ENCODE measurements at regions not wholly inside any gene's neighbourhood (a gene's known extent, or its start where the extent isn't known, plus 50 kb on each side); places are given as distances from the start of the nearest gene placed in this dataset.

DNA sequence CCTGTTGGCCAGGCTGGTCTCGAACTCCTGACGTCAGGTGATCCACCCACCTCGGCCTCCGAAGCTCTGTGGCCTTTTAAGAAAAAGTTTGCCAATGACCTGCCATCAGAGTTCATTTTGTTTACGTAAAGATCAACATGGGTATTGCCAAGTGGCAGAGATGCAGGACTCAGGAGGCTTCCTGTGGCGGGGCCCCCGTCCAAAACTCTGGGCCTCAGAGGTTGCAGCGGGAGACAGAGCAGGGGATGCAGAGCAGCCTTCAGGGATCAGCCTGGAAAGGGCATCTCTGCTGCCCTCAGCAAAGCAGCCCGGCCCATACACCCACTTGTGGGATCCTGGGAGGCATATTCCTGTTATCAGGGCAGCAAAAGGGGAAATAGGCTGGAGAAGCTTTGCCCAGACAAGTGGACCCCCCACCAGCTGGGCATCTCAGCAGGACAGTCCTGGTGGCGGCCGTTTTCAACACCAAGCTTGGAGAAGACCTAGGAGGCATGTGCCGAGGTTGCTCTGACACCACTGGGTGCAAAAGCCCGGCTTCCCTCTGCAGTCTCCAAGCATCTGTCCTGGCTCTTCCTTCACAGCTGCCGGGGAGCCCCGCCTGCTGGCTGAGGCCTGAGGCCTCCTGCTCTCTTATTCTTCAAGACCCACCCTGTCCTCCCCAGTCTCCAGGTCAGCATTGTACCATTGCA is 1152.4 kb downstream of the BRD1 start:
- no peak for DNase-seq (ENCODE audit: low read depth)
- TF ChIP-seq, protein P1, sequence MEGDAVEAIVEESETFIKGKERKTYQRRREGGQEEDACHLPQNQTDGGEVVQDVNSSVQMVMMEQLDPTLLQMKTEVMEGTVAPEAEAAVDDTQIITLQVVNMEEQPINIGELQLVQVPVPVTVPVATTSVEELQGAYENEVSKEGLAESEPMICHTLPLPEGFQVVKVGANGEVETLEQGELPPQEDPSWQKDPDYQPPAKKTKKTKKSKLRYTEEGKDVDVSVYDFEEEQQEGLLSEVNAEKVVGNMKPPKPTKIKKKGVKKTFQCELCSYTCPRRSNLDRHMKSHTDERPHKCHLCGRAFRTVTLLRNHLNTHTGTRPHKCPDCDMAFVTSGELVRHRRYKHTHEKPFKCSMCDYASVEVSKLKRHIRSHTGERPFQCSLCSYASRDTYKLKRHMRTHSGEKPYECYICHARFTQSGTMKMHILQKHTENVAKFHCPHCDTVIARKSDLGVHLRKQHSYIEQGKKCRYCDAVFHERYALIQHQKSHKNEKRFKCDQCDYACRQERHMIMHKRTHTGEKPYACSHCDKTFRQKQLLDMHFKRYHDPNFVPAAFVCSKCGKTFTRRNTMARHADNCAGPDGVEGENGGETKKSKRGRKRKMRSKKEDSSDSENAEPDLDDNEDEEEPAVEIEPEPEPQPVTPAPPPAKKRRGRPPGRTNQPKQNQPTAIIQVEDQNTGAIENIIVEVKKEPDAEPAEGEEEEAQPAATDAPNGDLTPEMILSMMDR (IDR thresholded peaks at IDR 0.05; ENCODE audit: insufficient read depth, low read depth, low read length, missing control alignments): no peak
- no peak overlapping the region for H3K4me3 ChIP-seq (ENCODE audit: low read length)

DNA sequence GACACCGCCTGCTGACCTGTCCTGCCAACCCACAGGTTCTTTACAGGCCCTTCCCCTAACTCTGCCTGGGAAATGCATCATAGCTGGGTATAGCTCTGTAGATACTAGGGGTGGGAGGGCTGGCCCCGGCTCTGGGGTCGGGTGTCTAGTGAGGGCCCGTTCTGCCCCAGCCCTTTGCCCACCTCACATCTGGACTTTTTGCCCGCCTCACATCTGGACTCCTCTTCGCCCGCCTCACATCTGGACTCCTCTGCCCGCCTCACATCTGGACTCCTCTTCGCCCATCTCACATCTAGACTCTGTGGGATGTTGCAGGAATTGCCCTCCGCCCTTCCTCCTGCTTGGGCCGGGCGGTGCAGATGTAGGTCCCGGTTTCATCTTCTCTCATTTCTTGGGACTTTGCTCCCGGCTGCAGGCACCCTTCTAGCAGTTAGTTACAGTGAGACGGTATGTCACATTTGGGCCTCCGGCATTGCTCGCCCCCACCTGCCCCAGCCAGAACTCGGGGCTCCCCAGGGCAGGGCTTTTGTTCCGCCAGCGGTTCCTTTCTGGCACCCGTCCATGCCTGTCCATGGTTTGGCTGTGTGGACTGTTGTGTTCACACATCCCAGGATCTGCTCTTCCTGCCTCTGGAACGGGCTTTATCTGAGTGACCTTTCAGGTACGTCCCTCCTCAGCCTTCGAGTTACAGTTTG is 1153.7 kb downstream of the BRD1 start:
- no peak overlapping the region for H3K4me3 ChIP-seq (ENCODE audit: low read length)
- no peak for DNase-seq (ENCODE audit: low read depth)
- TF ChIP-seq, protein P1 (IDR thresholded peaks at IDR 0.05; ENCODE audit: insufficient read depth, low read depth, low read length, missing control alignments): no peak

DNA sequence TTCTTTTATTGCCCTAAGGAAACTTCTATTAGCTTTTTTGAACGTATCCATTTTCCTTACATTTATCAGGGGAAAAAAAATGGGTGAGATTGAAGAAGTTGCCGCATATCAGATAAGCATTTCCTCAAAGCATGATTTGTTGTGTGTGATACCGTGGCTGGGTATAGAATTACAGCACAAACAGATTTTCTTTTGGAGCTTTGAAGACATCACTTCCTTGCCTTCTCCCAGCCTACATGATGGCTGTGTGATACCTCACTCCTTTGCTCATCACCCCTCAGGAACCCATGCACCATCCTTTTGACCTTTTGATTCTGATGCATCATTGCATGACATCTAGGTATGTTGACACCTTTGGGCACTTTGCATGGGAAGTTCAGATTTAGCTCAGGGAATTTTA is 1155.3 kb downstream of the BRD1 start:
- TF ChIP-seq, protein P1 (IDR thresholded peaks at IDR 0.05; ENCODE audit: insufficient read depth, low read depth, low read length, missing control alignments): no peak
- no peak for DNase-seq (ENCODE audit: low read depth)
- no peak overlapping the region for H3K4me3 ChIP-seq (ENCODE audit: low read length)

DNA sequence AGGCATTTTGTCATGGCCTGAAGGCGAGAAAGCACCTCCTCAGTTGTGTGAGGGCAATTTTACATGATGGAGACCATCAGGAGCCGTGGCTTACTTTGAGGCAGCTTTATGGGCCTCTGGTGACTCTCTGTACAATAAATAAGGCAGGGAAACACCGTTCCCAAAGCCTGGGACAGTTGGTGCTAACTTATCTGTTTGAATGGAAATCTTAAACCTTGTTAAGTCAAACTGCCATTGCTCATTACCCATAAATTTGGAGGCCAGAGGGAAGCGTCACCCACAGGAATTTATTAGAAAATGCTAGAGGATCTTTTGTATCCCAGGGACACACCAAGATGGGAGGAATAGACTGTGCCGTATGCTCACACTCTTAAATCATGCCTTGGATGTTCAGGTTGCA is 1156.9 kb downstream of the BRD1 start:
- TF ChIP-seq, protein P1 (IDR thresholded peaks at IDR 0.05; ENCODE audit: insufficient read depth, low read depth, low read length, missing control alignments): no peak
- H3K4me3 ChIP-seq (ENCODE audit: low read length): no peak overlapping the region
- no peak for DNase-seq (ENCODE audit: low read depth)

DNA sequence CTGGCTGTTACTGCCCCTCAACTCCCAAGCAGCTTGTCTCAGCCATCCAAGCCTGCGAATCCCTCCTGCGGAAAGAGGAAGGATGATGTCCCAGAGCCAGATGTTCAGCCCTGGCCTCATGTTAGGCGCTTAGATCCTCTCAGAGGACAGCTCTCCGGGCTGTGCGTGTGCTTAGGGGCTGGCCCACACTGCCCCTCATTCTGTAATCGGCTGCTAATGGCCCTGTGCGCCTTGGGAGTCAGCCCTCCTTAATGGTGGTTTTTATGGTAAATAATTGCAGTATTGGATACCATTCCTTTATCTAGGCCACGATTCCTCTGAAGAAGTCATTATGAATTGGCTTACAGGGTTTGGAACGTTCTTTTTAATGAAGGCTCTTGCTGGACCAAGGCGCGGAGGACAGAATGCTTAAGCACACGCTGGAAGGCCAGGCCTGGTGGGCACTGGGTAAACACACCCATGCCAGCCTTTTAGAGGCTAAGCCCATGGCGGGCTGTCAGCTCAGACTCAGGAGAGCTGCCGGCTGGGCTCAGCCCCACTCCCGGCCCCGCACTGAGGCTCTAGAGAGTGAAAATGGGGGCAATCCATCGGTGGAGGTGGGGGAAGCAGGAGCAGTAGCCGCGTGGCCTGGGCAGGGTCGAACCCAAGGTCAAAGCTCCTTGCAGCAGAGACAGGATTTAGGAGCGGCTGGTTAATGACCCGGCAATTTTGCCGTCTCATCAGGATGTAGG is 1157.5 kb downstream of the BRD1 start:
- no peak overlapping the region for H3K4me3 ChIP-seq (ENCODE audit: low read length)
- TF ChIP-seq, protein P1 (IDR thresholded peaks at IDR 0.05; ENCODE audit: insufficient read depth, low read depth, low read length, missing control alignments): no peak
- DNase-seq (ENCODE audit: low read depth): no peak

DNA sequence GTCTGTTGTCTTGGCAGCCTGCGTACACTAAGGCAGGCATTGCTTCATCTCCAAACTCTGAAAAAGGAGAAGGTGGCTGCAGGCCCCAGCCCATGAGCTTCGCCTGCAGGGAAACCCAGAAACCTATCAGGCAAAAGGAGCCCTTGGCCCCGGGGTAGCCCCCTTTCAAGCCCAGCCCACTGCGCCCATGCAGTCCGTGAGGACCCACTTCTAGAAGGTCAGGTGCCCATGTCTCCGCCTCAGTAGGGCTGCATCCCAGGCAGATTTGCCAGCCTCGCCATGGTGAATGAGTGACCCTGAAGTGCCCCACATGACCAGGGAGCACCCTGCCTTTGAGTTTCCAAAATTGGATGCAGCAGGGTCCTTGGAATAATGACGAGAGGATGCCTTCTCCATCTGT is 1158.4 kb downstream of the BRD1 start:
- DNase-seq (ENCODE audit: low read depth): no peak
- TF ChIP-seq, protein P1 (IDR thresholded peaks at IDR 0.05; ENCODE audit: insufficient read depth, low read depth, low read length, missing control alignments): no peak
- H3K4me3 ChIP-seq (ENCODE audit: low read length): no peak overlapping the region

Data from epithelial cell of esophagus (primary cell).